ENCODE measurements at regions not wholly inside any gene's neighbourhood (a gene's known extent, or its start where the extent isn't known, plus 50 kb on each side); places are given as distances from the start of the nearest gene placed in this dataset.

- H3K9me3 ChIP-seq, result no peaks in the 10 kb centered on the region
- H3K27ac ChIP-seq, result no peak overlapping the region
- intact Hi-C loops (cut with DNase I; ENCODE audit: low total_unique reads), result no loop called here
- no peaks in the 10 kb centered on the region for H3K36me3 ChIP-seq
- DNase-seq, result no peak
- no peak for TF ChIP-seq CTCF (IDR thresholded peaks at IDR 0.05)
- no peak for TF ChIP-seq POLR2A (IDR thresholded peaks at IDR 0.05)
- no peak overlapping the region for H3K4me3 ChIP-seq
- no peaks in the 10 kb centered on the region for H3K4me1 ChIP-seq
- H3K27me3 ChIP-seq, result no peaks in the 10 kb centered on the region
Measured at GRCh38 chr15:95512906-95513305, 817.6 kb upstream of the NR2F2 start.

GRCh38 chr15:95519887-95520286 is 810.6 kb upstream of the NR2F2 start:
- TF ChIP-seq CTCF (IDR thresholded peaks at IDR 0.05) (no peak), POLR2A (IDR thresholded peaks at IDR 0.05) (no peak)
- intact Hi-C loops (cut with DNase I; ENCODE audit: low total_unique reads), result no loop called here
- H3K4me1 ChIP-seq, result no peaks in the 10 kb centered on the region

GRCh38 chr15:95520511-95520910 is 810.0 kb upstream of the NR2F2 start:
- intact Hi-C loops (cut with DNase I; ENCODE audit: low total_unique reads), result no loop called here
- no peaks in the 10 kb centered on the region for H3K9me3 ChIP-seq
- H3K4me3 ChIP-seq, result no peak overlapping the region
- H3K27ac ChIP-seq, result no peak overlapping the region
- H3K4me1 ChIP-seq, result no peaks in the 10 kb centered on the region
- no peak for DNase-seq
- no peaks in the 10 kb centered on the region for H3K36me3 ChIP-seq
- no peaks in the 10 kb centered on the region for H3K27me3 ChIP-seq
- no peak for TF ChIP-seq POLR2A (IDR thresholded peaks at IDR 0.05)
- no peak for TF ChIP-seq CTCF (IDR thresholded peaks at IDR 0.05)

More at GRCh38 chr15:95519887-95520286, 810.6 kb upstream of the NR2F2 start:
- no peak overlapping the region for H3K27ac ChIP-seq
- no peaks in the 10 kb centered on the region for H3K36me3 ChIP-seq
- no peak for DNase-seq
- no peak overlapping the region for H3K4me3 ChIP-seq
- H3K9me3 ChIP-seq, result no peaks in the 10 kb centered on the region
- no peaks in the 10 kb centered on the region for H3K27me3 ChIP-seq

GRCh38 chr15:95520922-95521321 is 809.6 kb upstream of the NR2F2 start:
- H3K36me3 ChIP-seq, result no peaks in the 10 kb centered on the region
- H3K27ac ChIP-seq, result no peak overlapping the region
- no peaks in the 10 kb centered on the region for H3K9me3 ChIP-seq
- intact Hi-C loops (cut with DNase I; ENCODE audit: low total_unique reads), result no loop called here
- H3K27me3 ChIP-seq, result no peaks in the 10 kb centered on the region
- no peak for DNase-seq
- no peak for TF ChIP-seq POLR2A (IDR thresholded peaks at IDR 0.05)
- no peak for TF ChIP-seq CTCF (IDR thresholded peaks at IDR 0.05)
- H3K4me3 ChIP-seq, result no peak overlapping the region
- no peaks in the 10 kb centered on the region for H3K4me1 ChIP-seq

- intact Hi-C loops (cut with DNase I; ENCODE audit: low total_unique reads), result no loop called here
- Histone ChIP-seq H3K9me3 (no peaks in the 10 kb centered on the region), H3K27ac (no peak overlapping the region)
Measured at GRCh38 chr15:95522533-95522932, 808.0 kb upstream of the NR2F2 start.

More at GRCh38 chr15:95522533-95522932, 808.0 kb upstream of the NR2F2 start:
- TF ChIP-seq CTCF (IDR thresholded peaks at IDR 0.05), result no peak
- TF ChIP-seq POLR2A (IDR thresholded peaks at IDR 0.05), result no peak
- no peaks in the 10 kb centered on the region for H3K27me3 ChIP-seq
- no peak for DNase-seq
- no peaks in the 10 kb centered on the region for H3K4me1 ChIP-seq
- no peak overlapping the region for H3K4me3 ChIP-seq
- no peaks in the 10 kb centered on the region for H3K36me3 ChIP-seq

All from uterus (tissue), 3 donors.